ENCODE measurements at regions not wholly inside any gene's neighbourhood (a gene's known extent, or its start where the extent isn't known, plus 50 kb on each side); places are given as distances from the start of the nearest gene placed in this dataset.
"Not testable (repeated sequence)": the region's sequence is repeated elsewhere in the genome, so short reads cannot be mapped to it uniquely, and the experiment has no call there.

GRCh38 chr14:86334355-86334754, 804.4 kb downstream of the FLRT2 start:
- DNase-seq: no peak

- no peak for DNase-seq
Observed at GRCh38 chr14:86333493-86333892, 803.5 kb downstream of the FLRT2 start.

- DNase-seq: no peak
Observed at GRCh38 chr14:86331341-86331740, 801.4 kb downstream of the FLRT2 start.

- DNase-seq: no peak
Observed at GRCh38 chr14:86321151-86321550, 791.2 kb downstream of the FLRT2 start.

GRCh38 chr14:86312154-86312665, 782.3 kb downstream of the FLRT2 start:
- DNase-seq: not testable (repeated sequence)

GRCh38 chr14:86311151-86311550, 781.2 kb downstream of the FLRT2 start:
- DNase-seq: no peak

GRCh38 chr14:86310611-86311010, 780.7 kb downstream of the FLRT2 start:
- DNase-seq: no peak

- no peak for DNase-seq
Observed at GRCh38 chr14:86310148-86310547, 780.2 kb downstream of the FLRT2 start.

GRCh38 chr14:86305058-86305457, 775.1 kb downstream of the FLRT2 start:
- DNase-seq: no peak

GRCh38 chr14:86299994-86300393, 770.0 kb downstream of the FLRT2 start:
- DNase-seq: no peak

- DNase-seq: no peak
Observed at GRCh38 chr14:86296173-86296572, 766.2 kb downstream of the FLRT2 start.

- no peak for DNase-seq
Observed at GRCh38 chr14:86288336-86288735, 758.4 kb downstream of the FLRT2 start.

GRCh38 chr14:86279405-86279804, 749.5 kb downstream of the FLRT2 start:
- no peak for DNase-seq

GRCh38 chr14:86257973-86258372, 728.0 kb downstream of the FLRT2 start:
- no peak for DNase-seq

- no peak for DNase-seq
Observed at GRCh38 chr14:86243158-86243557, 713.2 kb downstream of the FLRT2 start.

GRCh38 chr14:86237733-86238132, 707.8 kb downstream of the FLRT2 start:
- DNase-seq: no peak

GRCh38 chr14:86221755-86222154, 691.8 kb downstream of the FLRT2 start:
- no peak for DNase-seq

GRCh38 chr14:86221000-86221399, 691.1 kb downstream of the FLRT2 start:
- DNase-seq: no peak

- DNase-seq: no peak
Observed at GRCh38 chr14:86217523-86217922, 687.6 kb downstream of the FLRT2 start.

- no peak for DNase-seq
Observed at GRCh38 chr14:86203843-86204242, 673.9 kb downstream of the FLRT2 start.

GRCh38 chr14:86196471-86196870, 666.5 kb downstream of the FLRT2 start:
- no peak for DNase-seq

- DNase-seq: no peak
Observed at GRCh38 chr14:86193756-86194155, 663.8 kb downstream of the FLRT2 start.

GRCh38 chr14:86179980-86180379, 650.0 kb downstream of the FLRT2 start:
- no peak for DNase-seq

- DNase-seq: peak in 1 of 14 donors; percentile 0
Observed at GRCh38 chr14:86168371-86168770, 638.4 kb downstream of the FLRT2 start.

- DNase-seq: no peak
Observed at GRCh38 chr14:86166541-86166940, 636.6 kb downstream of the FLRT2 start.

Data from C1 segment of cervical spinal cord (tissue), 14 donors.